ENCODE measurements at regions not wholly inside any gene's neighbourhood (a gene's known extent, or its start where the extent isn't known, plus 50 kb on each side); places are given as distances from the start of the nearest gene placed in this dataset.

- no peak overlapping the region for H3K4me3 ChIP-seq (ENCODE audit: control insufficient read depth, low read depth, low read length)
- no peak for DNase-seq (ENCODE audit: low read depth)
- TF ChIP-seq CTCF (IDR thresholded peaks at IDR 0.05; ENCODE audit: control insufficient read depth, insufficient read depth, low read depth, low read length, missing control alignments) = no peak
Measured at GRCh38 chr2:217301142-217301925, 441.5 kb upstream of the TNP1 start.

- H3K4me3 ChIP-seq (ENCODE audit: control insufficient read depth, low read depth, low read length) = no peak overlapping the region
- DNase-seq (ENCODE audit: low read depth) = no peak
- TF ChIP-seq CTCF (IDR thresholded peaks at IDR 0.05; ENCODE audit: control insufficient read depth, insufficient read depth, low read depth, low read length, missing control alignments) = no peak
Measured at GRCh38 chr2:217299590-217299989, 439.7 kb upstream of the TNP1 start.

- no peak for TF ChIP-seq CTCF (IDR thresholded peaks at IDR 0.05; ENCODE audit: control insufficient read depth, insufficient read depth, low read depth, low read length, missing control alignments)
- H3K4me3 ChIP-seq (ENCODE audit: control insufficient read depth, low read depth, low read length) = no peak overlapping the region
- no peak for DNase-seq (ENCODE audit: low read depth)
Measured at GRCh38 chr2:217297096-217297495, 437.2 kb upstream of the TNP1 start.

- no peak for DNase-seq (ENCODE audit: low read depth)
- no peak for TF ChIP-seq CTCF (IDR thresholded peaks at IDR 0.05; ENCODE audit: control insufficient read depth, insufficient read depth, low read depth, low read length, missing control alignments)
- H3K4me3 ChIP-seq (ENCODE audit: control insufficient read depth, low read depth, low read length) = no peak overlapping the region
Measured at GRCh38 chr2:217294818-217295217, 435.0 kb upstream of the TNP1 start.

- no peak for TF ChIP-seq CTCF (IDR thresholded peaks at IDR 0.05; ENCODE audit: control insufficient read depth, insufficient read depth, low read depth, low read length, missing control alignments)
- H3K4me3 ChIP-seq (ENCODE audit: control insufficient read depth, low read depth, low read length) = no peak overlapping the region
- DNase-seq (ENCODE audit: low read depth) = no peak
Measured at GRCh38 chr2:217294211-217294610, 434.3 kb upstream of the TNP1 start.

- DNase-seq (ENCODE audit: low read depth) = no peak
- H3K4me3 ChIP-seq (ENCODE audit: control insufficient read depth, low read depth, low read length) = no peak overlapping the region
- no peak for TF ChIP-seq CTCF (IDR thresholded peaks at IDR 0.05; ENCODE audit: control insufficient read depth, insufficient read depth, low read depth, low read length, missing control alignments)
Measured at GRCh38 chr2:217293607-217294006, 433.7 kb upstream of the TNP1 start.
